GM23338 (cell line): ENCODE measurements at regions not wholly inside any gene's neighbourhood (a gene's known extent, or its start where the extent isn't known, plus 50 kb on each side); places are given as distances from the start of the nearest gene placed in this dataset.

ENCODE experiments used
- EZH2 ChIP-seq: fragments of 200-600 bp; sonication (generic); IDR thresholded peaks from one replicate; pipeline ENCODE4 v1.8.0; 2017; ENCODE audit warnings: antibody characterized with exemption, mild to moderate bottlenecking, low read depth; ENCODE audit not compliant: unreplicated experiment
- EZH2phosphoT487 ChIP-seq: fragments of 200-600 bp; sonication (generic); IDR thresholded peaks from one replicate; pipeline ENCODE4 v1.8.1; 2018; ENCODE audit warnings: antibody characterized with exemption; ENCODE audit not compliant: unreplicated experiment
- JUNB ChIP-seq: IDR thresholded peaks from one replicate; pipeline ENCODE4 v1.6.1; 2016; ENCODE audit warnings: antibody characterized with exemption; ENCODE audit not compliant: unreplicated experiment
- POLR2AphosphoS5 ChIP-seq: IDR thresholded peaks from 2 replicates; pipeline ENCODE4 v1.6.1; 2016; ENCODE audit warnings: antibody characterized with exemption, low read depth
- TF ChIP-seq, protein P1 (sequence below), 2 experiments: fragments of 200-600 bp in 1 of 2; sonication (generic) in 1 of 2; conservative IDR thresholded peaks; 2 replicates each; pipeline versions ENCODE4 v1.5.1 to v1.6.1; 2016 to 2017; ENCODE audit warnings: antibody characterized with exemption in 2 of 2, low read depth in 2 of 2, mild to moderate bottlenecking in 2 of 2, moderate library complexity in 1 of 2

DNA sequence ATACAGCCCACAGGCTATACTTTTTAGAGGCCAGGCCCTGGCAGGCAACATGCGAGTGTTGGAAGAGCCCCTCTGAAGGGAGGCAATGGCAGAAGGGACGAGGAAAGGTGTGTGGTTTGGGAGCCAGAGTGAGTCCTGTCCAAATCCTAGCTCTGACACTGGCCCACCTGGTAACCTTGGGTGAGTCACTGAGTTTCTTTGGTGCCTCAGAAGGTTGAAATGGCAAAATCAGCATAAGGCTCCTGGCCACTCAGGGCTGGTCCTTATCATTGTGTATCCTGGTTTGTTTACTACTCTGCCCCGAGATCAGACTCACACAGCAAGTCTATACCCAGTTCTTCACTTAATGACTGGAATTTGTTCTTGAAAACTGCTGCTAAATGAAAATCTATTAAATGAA lies 71.4 kb upstream of the TLE3 start:
- TF ChIP-seq, protein P1, sequence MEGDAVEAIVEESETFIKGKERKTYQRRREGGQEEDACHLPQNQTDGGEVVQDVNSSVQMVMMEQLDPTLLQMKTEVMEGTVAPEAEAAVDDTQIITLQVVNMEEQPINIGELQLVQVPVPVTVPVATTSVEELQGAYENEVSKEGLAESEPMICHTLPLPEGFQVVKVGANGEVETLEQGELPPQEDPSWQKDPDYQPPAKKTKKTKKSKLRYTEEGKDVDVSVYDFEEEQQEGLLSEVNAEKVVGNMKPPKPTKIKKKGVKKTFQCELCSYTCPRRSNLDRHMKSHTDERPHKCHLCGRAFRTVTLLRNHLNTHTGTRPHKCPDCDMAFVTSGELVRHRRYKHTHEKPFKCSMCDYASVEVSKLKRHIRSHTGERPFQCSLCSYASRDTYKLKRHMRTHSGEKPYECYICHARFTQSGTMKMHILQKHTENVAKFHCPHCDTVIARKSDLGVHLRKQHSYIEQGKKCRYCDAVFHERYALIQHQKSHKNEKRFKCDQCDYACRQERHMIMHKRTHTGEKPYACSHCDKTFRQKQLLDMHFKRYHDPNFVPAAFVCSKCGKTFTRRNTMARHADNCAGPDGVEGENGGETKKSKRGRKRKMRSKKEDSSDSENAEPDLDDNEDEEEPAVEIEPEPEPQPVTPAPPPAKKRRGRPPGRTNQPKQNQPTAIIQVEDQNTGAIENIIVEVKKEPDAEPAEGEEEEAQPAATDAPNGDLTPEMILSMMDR (conservative IDR thresholded peaks at IDR 0.05; ENCODE audit: low read depth in 2 of 2): no peak
- TF ChIP-seq POLR2AphosphoS5 (no peak), EZH2 (no peak), JUNB (no peak), EZH2phosphoT487 (no peak)
